Stomach (tissue), 8 donors: ENCODE measurements at regions not wholly inside any gene's neighbourhood (a gene's known extent, or its start where the extent isn't known, plus 50 kb on each side); places are given as distances from the start of the nearest gene placed in this dataset.

Source experiments
- DNase-seq, 2 donors: peaks; one replicate each; pipeline versions ENCODE4 v3.0.0 to v3.0.0-alpha.2; 2013 to 2019
- H3K27ac ChIP-seq, 5 donors: fragments of 200-600 bp in 4 of 5; sonication (generic) in 4 of 5; one replicate each; pipeline ENCODE4 v1.5.1; 2013 to 2019; ENCODE audit warnings: mild to moderate bottlenecking in 1 of 5, moderate library complexity in 1 of 5
- H3K27me3 ChIP-seq, 3 donors: fragments of 200-600 bp; sonication (generic); one replicate each; pipeline ENCODE4 v1.5.1; 2017 to 2019; ENCODE audit warnings: mixed run types in 1 of 3
- H3K36me3 ChIP-seq, 4 donors: fragments of 200-600 bp; sonication (generic); 1 replicate in 3 of 4; 2 replicates in 1 of 4; pipeline ENCODE4 v1.5.1; 2016 to 2019
- H3K4me1 ChIP-seq, 4 donors: fragments of 200-600 bp; sonication (generic); one replicate each; pipeline ENCODE4 v1.5.1; 2016 to 2019
- H3K4me3 ChIP-seq, 4 donors: fragments of 200-600 bp; sonication (generic) in 3 of 4; one replicate each; pipeline ENCODE4 v1.5.1; 2016 to 2019; ENCODE audit warnings: mild to moderate bottlenecking in 1 of 4
- H3K9me3 ChIP-seq, 4 donors: fragments of 200-600 bp; sonication (generic); one replicate each; pipeline ENCODE4 v1.5.1; 2016 to 2019
- EP300 ChIP-seq: sonication (generic); formaldehyde crosslinking; IDR thresholded peaks from one replicate; pipeline ENCODE4 v1.6.1; 2017; ENCODE audit warnings: antibody characterized with exemption
- POLR2A ChIP-seq, 4 donors: fragments of 450-650 bp; IDR thresholded peaks; one replicate each; pipeline ENCODE4 v1.6.1; 2016; ENCODE audit warnings: antibody characterized with exemption in 4 of 4, control low read depth in 2 of 4, mild to moderate bottlenecking in 1 of 4, moderate library complexity in 1 of 4
- POLR2AphosphoS5 ChIP-seq, 3 donors: sonication (generic); formaldehyde crosslinking; IDR thresholded peaks; one replicate each; pipeline ENCODE4 v1.6.1; 2016; ENCODE audit warnings: antibody characterized with exemption in 3 of 3
- WGBS, 5 donors: extraction: QIAGEN DNeasy Blood & Tissue Kit in 3 of 5; methylation state at CpG; one replicate each; pipeline versions ENCODE4 v1.1.5 to v1.1.7; 2013 to 2018; 5-methylcytosine and 5-hydroxymethylcytosine counted together
- intact Hi-C: fragments of 100-400 bp; cut with DNase I; formaldehyde crosslinking; loops from one replicate; pipeline ENCODE4 v1.15.1; 2023; ENCODE audit warnings: low total_unique reads
- TF ChIP-seq, protein P1 (sequence below), 7 experiments: fragments of 450-650 bp in 4 of 7; fragments of 200-600 bp in 3 of 7; sonication (generic) in 3 of 7; IDR thresholded peaks; one replicate each; pipeline ENCODE4 v1.5.1; 2016 to 2019; ENCODE audit warnings: antibody characterized with exemption in 7 of 7, control low read depth in 2 of 7, mild to moderate bottlenecking in 1 of 7
- donor health status: healthy with polysubstance abuse.
- donor health status: Bipolar disorder and iron deficiency.
- donor health status: healthy.

DNA sequence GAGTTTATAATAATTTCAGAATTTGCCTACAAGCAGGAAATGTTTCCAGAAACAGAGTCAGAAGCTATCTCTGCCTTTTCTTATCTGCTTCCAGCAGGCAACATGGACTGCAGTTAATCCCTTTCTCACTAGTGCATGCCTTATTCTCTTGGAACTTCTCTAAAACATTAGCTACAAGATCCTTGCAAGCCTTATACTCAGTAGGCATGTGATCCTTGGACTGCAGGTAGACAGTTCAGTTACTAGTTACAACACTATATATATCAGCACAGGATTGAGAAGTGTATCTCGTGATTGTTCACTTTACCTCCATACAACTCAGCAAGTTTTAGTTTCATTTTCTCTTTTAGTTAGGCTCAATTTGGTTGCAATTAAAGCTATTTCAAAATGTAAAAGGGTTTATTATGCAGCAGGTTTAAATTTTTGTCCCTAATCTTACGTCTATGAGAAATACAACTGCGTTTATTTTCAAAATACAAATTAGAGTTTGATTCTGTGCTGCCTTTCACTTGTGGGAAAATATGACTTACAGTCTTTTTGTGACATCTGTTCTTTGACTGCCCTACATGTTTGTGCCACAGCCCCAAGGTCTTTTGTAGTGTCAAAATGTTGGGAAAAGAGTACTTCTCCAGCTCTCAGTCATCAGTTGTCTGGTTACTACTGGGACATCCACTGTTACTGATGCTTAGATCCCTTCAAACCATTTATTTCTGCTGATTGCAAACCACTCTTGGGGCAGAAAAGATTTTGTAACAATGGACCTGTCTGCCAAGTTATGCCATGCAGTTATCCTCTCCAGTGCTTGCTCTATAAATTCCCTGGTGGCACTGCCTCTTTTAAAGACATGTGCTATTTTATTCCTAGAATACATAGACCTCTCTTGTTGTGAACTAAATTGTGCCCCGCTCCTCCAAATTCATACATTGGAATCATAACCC, 709.0 kb upstream of the FOXG1 start:
- H3K27ac ChIP-seq: no peak overlapping the region
- no peaks in the 10 kb centered on the region for H3K9me3 ChIP-seq
- no peaks in the 10 kb centered on the region for H3K27me3 ChIP-seq
- intact Hi-C loops: no loop called here
- peak overlapping the region; percentile 27 to 33 (median 28) for H3K4me3 ChIP-seq
- TF ChIP-seq POLR2AphosphoS5 (IDR thresholded peaks at IDR 0.05) (no peak), POLR2A (IDR thresholded peaks at IDR 0.05) (no peak), EP300 (no peak)
- TF ChIP-seq, protein P1, sequence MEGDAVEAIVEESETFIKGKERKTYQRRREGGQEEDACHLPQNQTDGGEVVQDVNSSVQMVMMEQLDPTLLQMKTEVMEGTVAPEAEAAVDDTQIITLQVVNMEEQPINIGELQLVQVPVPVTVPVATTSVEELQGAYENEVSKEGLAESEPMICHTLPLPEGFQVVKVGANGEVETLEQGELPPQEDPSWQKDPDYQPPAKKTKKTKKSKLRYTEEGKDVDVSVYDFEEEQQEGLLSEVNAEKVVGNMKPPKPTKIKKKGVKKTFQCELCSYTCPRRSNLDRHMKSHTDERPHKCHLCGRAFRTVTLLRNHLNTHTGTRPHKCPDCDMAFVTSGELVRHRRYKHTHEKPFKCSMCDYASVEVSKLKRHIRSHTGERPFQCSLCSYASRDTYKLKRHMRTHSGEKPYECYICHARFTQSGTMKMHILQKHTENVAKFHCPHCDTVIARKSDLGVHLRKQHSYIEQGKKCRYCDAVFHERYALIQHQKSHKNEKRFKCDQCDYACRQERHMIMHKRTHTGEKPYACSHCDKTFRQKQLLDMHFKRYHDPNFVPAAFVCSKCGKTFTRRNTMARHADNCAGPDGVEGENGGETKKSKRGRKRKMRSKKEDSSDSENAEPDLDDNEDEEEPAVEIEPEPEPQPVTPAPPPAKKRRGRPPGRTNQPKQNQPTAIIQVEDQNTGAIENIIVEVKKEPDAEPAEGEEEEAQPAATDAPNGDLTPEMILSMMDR (IDR thresholded peaks at IDR 0.05): no peak
- no peaks in the 10 kb centered on the region for H3K4me1 ChIP-seq
- H3K36me3 ChIP-seq: no peaks in the 10 kb centered on the region
- 55 to 59% (median 57%) methylated on average over 4 of the region's 4 CpGs for WGBS, 5 donors
- peak in 1 of 2 donors; percentile 34 for DNase-seq

DNA sequence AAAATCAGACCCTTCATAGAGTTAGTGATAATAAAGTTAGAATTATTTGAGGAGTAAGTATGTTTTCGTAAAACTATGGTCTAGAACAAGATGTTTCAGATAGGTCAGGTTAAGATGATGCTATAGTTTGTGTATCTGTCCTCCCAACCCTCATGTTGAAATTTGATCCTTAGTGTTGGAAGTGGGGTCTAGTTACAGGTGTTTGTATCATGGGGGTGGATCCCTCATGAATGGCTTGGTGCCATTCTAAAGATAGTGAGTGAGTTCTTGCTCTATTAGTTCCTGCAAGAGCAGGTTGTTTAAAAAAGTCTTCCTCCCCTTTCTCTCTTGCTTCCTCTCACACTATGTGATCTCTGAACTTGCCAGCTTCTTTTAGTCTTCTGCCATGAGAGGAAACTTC, 707.3 kb upstream of the FOXG1 start:
- H3K27me3 ChIP-seq: no peaks in the 10 kb centered on the region
- no peak overlapping the region for H3K4me3 ChIP-seq
- no peak overlapping the region for H3K27ac ChIP-seq
- intact Hi-C loops: no loop called here
- H3K36me3 ChIP-seq: no peaks in the 10 kb centered on the region
- DNase-seq: no peak
- H3K4me1 ChIP-seq: no peaks in the 10 kb centered on the region
- 79 to 88% (median 84%) methylated on average over 1 of the region's 1 CpG for WGBS, 5 donors
- TF ChIP-seq, protein P1 (IDR thresholded peaks at IDR 0.05): no peak
- no peak for TF ChIP-seq POLR2AphosphoS5 (IDR thresholded peaks at IDR 0.05)
- TF ChIP-seq EP300: no peak
- no peak for TF ChIP-seq POLR2A (IDR thresholded peaks at IDR 0.05)
- no peaks in the 10 kb centered on the region for H3K9me3 ChIP-seq

DNA sequence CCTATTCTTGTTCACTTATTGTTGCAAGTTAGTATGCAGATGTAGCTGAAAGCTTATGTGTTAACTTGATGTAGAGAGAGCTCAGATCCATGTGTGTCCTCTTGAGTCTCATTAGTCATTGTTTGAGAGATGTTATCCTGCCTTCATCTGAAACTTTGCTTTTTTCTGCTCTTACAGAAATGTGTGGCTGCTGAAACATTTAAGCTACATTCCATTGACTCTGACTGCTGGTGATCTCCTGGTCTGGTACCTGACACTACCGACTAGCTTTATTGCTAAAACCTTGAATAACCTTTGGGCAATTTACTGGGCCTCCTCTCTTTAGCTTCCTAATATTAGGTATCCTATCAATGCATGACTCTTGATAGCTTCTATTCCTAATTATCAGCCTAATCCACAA, 705.6 kb upstream of the FOXG1 start:
- intact Hi-C loops: no loop called here
- Histone ChIP-seq H3K4me3 (no peak overlapping the region), H3K27me3 (no peaks in the 10 kb centered on the region), H3K36me3 (no peaks in the 10 kb centered on the region), H3K27ac (no peak overlapping the region), H3K4me1 (no peaks in the 10 kb centered on the region), H3K9me3 (no peaks in the 10 kb centered on the region)
- 42 to 80% (median 64%) methylated on average over 1 of the region's 1 CpG for WGBS, 5 donors
- no peak for TF ChIP-seq POLR2A (IDR thresholded peaks at IDR 0.05)
- TF ChIP-seq EP300: no peak
- TF ChIP-seq, protein P1 (IDR thresholded peaks at IDR 0.05): no peak
- no peak for TF ChIP-seq POLR2AphosphoS5 (IDR thresholded peaks at IDR 0.05)
- DNase-seq: no peak

DNA sequence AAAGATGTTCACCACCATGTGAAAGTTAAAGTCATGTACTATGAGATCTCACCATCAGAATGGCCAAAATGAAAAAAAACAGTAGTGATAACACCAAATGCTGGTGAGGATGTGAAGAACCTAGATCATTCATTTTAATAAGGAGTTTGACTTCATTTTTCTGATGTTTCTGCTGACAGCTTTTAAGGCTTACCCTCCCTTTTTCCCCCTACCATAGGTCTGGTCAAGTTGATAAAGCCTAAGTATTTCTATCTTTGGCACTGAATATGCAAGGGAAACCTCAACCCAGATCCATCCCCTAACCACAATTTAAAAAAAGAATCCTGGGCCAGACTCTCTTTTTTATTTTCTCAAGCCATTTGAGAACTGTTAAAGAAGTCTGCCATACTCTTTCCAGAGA, 689.6 kb upstream of the FOXG1 start:
- Histone ChIP-seq H3K36me3 (no peaks in the 10 kb centered on the region), H3K4me3 (no peak overlapping the region), H3K9me3 (no peaks in the 10 kb centered on the region), H3K4me1 (no peaks in the 10 kb centered on the region), H3K27ac (no peak overlapping the region), H3K27me3 (no peaks in the 10 kb centered on the region)
- intact Hi-C loops: no loop called here
- DNase-seq: no peak
- TF ChIP-seq EP300 (no peak), POLR2A (IDR thresholded peaks at IDR 0.05) (no peak), POLR2AphosphoS5 (IDR thresholded peaks at IDR 0.05) (no peak)
- TF ChIP-seq, protein P1 (IDR thresholded peaks at IDR 0.05): no peak
